ENCODE measurements at regions not wholly inside any gene's neighbourhood (a gene's known extent, or its start where the extent isn't known, plus 50 kb on each side); places are given as distances from the start of the nearest gene placed in this dataset.

GRCh38 chr4:25981749-25982148 is 67.7 kb downstream of the SMIM20 start:
- no peak for DNase-seq
- Histone ChIP-seq H3K27me3 (no peaks in the 10 kb centered on the region), H3K4me1 (no peaks in the 10 kb centered on the region), H3K36me3 (no peaks in the 10 kb centered on the region), H3K27ac (no peak overlapping the region), H3K4me3 (no peak overlapping the region), H3K9me3 (no peaks in the 10 kb centered on the region)
- 76 to 84% methylated on average over 3 of the region's 3 CpGs for WGBS, 2 donors
- ATAC-seq (ENCODE audit: low FRiP score in 2 of 2): no peak
- no peak for TF ChIP-seq CTCF (IDR thresholded peaks at IDR 0.05)
- TF ChIP-seq POLR2AphosphoS5 (IDR thresholded peaks at IDR 0.05): no peak
- no peak for TF ChIP-seq POLR2A (IDR thresholded peaks at IDR 0.05)

- ATAC-seq (ENCODE audit: low FRiP score in 2 of 2): no peak
- no peak overlapping the region for H3K4me3 ChIP-seq
- WGBS, 2 donors: 81 to 87% methylated on average over 7 of the region's 7 CpGs
- no peak overlapping the region for H3K27ac ChIP-seq
- no peaks in the 10 kb centered on the region for H3K9me3 ChIP-seq
- no peaks in the 10 kb centered on the region for H3K36me3 ChIP-seq
- H3K27me3 ChIP-seq: no peaks in the 10 kb centered on the region
- no peak for DNase-seq
- TF ChIP-seq POLR2A (IDR thresholded peaks at IDR 0.05) (no peak), CTCF (IDR thresholded peaks at IDR 0.05) (no peak), POLR2AphosphoS5 (IDR thresholded peaks at IDR 0.05) (no peak), EP300 (IDR thresholded peaks at IDR 0.05) (no peak)
- peaks cover 0 to 2% (median 0%) of the 10 kb centered on the region in 4 donors for H3K4me1 ChIP-seq
Observed at GRCh38 chr4:25982962-25983361, 68.9 kb downstream of the SMIM20 start.

DNA sequence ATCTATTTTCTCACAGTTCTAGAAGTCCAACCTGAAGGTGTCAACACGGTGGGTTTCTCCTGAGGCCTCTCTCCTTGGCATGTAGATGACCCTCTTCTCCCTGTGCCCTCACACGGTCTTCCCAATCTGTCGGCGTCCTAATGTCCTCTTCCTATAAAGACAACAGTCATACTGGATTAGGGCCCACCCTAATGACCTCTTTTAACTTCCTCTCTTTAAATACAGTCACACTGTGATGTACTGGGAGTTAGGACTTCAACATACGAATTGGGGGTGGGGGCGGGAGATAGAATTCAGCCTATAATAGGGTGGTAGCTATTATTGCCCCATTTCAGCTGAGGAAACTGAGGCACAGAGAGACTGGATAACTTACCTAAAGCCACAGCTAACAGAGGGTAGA is 70.2 kb downstream of the SMIM20 start:
- H3K9me3 ChIP-seq: no peaks in the 10 kb centered on the region
- H3K27me3 ChIP-seq: no peaks in the 10 kb centered on the region
- WGBS, 2 donors: 83% methylated on average over 6 of the region's 6 CpGs
- no peaks in the 10 kb centered on the region for H3K36me3 ChIP-seq
- no peak overlapping the region for H3K4me3 ChIP-seq
- TF ChIP-seq CTCF (IDR thresholded peaks at IDR 0.05) (no peak), POLR2AphosphoS5 (IDR thresholded peaks at IDR 0.05) (no peak), EP300 (IDR thresholded peaks at IDR 0.05) (no peak), POLR2A (IDR thresholded peaks at IDR 0.05) (no peak)
- DNase-seq: no peak
- no peak overlapping the region for H3K27ac ChIP-seq
- ATAC-seq (ENCODE audit: low FRiP score in 2 of 2): peak in 1 of 2 donors; percentile 20
- H3K4me1 ChIP-seq: peaks cover 0 to 9% (median 3%) of the 10 kb centered on the region in 4 donors

DNA sequence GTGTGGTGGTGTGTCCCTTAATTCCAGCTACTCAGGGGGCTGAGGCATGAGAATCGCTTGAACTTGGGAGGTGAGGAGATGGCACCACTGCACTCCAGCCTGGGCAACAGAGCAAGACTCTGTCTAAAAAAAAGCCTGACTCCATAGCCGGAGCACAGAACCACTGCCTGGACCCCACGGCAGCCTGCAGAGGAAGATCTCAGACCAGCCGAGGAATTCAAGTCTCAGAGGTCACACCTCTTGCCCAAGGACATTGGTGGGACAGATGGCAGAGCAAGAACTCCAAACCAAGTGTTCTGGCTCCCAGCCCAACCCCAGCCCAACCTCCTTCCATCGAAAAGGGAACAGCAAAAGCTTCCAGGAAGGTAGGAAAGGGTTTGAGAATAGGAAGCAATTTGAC is 70.8 kb downstream of the SMIM20 start:
- Histone ChIP-seq H3K9me3 (no peaks in the 10 kb centered on the region), H3K27me3 (no peaks in the 10 kb centered on the region), H3K4me1 (peaks cover 0 to 9% (median 3%) of the 10 kb centered on the region in 4 donors), H3K36me3 (no peaks in the 10 kb centered on the region), H3K27ac (no peak overlapping the region), H3K4me3 (no peak overlapping the region)
- ATAC-seq (ENCODE audit: low FRiP score in 2 of 2): no peak
- DNase-seq: no peak
- no peak for TF ChIP-seq CTCF (IDR thresholded peaks at IDR 0.05)
- no peak for TF ChIP-seq POLR2AphosphoS5 (IDR thresholded peaks at IDR 0.05)
- no peak for TF ChIP-seq POLR2A (IDR thresholded peaks at IDR 0.05)
- TF ChIP-seq EP300 (IDR thresholded peaks at IDR 0.05): no peak
- 75 to 85% methylated on average over 5 of the region's 5 CpGs for WGBS, 2 donors

DNA sequence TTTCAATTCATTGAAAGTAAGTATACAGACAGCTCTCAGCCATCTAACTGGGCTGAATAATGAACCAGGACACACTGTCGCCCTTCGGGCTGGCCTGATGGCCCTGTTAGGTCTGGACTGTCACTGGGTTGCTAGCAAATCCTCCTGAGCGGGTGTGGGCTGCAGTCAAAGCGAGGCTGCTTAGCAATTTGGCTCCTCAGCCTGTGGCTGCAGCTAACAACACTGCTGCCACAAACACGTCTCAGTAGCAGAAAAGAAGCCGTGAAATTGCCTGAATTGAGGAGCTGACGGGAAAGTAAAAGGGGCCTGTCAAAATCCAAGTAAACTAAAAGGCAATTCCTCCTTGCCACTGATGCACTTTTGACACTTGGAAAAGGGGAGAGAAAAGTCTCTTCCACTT is 72.8 kb downstream of the SMIM20 start:
- WGBS, 2 donors: 96 to 98% methylated on average over 7 of the region's 7 CpGs
- TF ChIP-seq POLR2AphosphoS5 (IDR thresholded peaks at IDR 0.05) (no peak), CTCF (IDR thresholded peaks at IDR 0.05) (no peak), POLR2A (IDR thresholded peaks at IDR 0.05) (no peak), EP300 (IDR thresholded peaks at IDR 0.05) (no peak)
- H3K4me3 ChIP-seq: no peak overlapping the region
- no peaks in the 10 kb centered on the region for H3K27me3 ChIP-seq
- DNase-seq (no peak), ATAC-seq (ENCODE audit: low FRiP score in 2 of 2) (no peak)
- H3K9me3 ChIP-seq: no peaks in the 10 kb centered on the region
- H3K27ac ChIP-seq: no peak overlapping the region
- no peaks in the 10 kb centered on the region for H3K36me3 ChIP-seq
- H3K4me1 ChIP-seq: peaks cover 0 to 9% (median 3%) of the 10 kb centered on the region in 4 donors
